DND-41 (cell line): ENCODE measurements at regions not wholly inside any gene's neighbourhood (a gene's known extent, or its start where the extent isn't known, plus 50 kb on each side); places are given as distances from the start of the nearest gene placed in this dataset.

ENCODE experiments used
- CTCF ChIP-seq: IDR thresholded peaks from 2 replicates; pipeline ENCODE4 v1.5.1; 2012; ENCODE audit warnings: borderline replicate concordance, low read length, moderate library complexity, mild to moderate bottlenecking; ENCODE audit not compliant: poor library complexity, severe bottlenecking; ENCODE audit errors: extremely low read depth
- EZH2 ChIP-seq: IDR thresholded peaks from 3 replicates; pipeline ENCODE4 v1.6.1; 2012; ENCODE audit warnings: borderline replicate concordance, low read depth, mild to moderate bottlenecking, moderate library complexity, low read length, inconsistent platforms; ENCODE audit not compliant: severe bottlenecking

- TF ChIP-seq CTCF (no peak), EZH2 (no peak)
Measured at GRCh38 chrX:28099166-28099565, 117.9 kb upstream of the DCAF8L1 start.
